GM18519 (cell line): ENCODE measurements at regions not wholly inside any gene's neighbourhood (a gene's known extent, or its start where the extent isn't known, plus 50 kb on each side); places are given as distances from the start of the nearest gene placed in this dataset.
A peak's percentile ranks its signal among the peaks of the same experiment; 100 is the strongest.

Experiments used
- ATAC-seq: cut with Tn5 transposase; IDR thresholded peaks from one replicate; pipeline ENCODE4 v1.9.1; 2021; ENCODE audit warnings: mild to moderate bottlenecking, moderate library complexity; ENCODE audit not compliant: unreplicated experiment, low FRiP score

DNA sequence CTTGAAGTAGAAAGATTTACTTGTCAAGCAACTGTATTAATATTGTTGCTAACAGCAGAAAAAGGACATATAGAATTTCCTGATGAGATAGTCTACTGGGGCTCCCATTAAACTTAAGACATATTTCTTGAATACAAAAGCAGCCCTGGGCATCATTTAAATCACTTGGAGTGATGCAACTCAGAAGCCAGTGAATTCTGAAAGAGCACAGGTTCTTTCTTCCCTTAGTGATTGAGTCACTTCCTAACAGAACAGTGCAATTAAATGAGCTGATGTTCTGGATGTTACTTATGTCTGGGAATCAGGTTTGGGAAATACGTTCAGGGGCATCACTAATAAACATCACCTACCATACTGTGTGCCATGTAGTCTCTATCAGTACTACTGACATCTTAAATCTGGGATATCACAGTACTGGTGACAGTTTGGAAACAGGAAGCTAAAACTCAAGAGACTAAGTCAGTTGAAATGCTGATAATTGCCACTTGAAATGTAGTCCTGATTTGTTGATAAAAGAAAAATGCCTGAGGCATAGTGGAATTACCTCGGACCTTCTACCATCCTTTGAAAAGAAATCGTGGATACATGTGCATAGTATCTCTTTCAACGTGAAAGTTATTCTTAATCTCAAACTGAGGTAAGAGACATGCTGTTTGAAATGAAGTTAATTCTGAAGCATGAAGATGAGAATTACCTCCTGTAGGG, 249.2 kb upstream of the GPRIN3 start:
- no peak for ATAC-seq

DNA sequence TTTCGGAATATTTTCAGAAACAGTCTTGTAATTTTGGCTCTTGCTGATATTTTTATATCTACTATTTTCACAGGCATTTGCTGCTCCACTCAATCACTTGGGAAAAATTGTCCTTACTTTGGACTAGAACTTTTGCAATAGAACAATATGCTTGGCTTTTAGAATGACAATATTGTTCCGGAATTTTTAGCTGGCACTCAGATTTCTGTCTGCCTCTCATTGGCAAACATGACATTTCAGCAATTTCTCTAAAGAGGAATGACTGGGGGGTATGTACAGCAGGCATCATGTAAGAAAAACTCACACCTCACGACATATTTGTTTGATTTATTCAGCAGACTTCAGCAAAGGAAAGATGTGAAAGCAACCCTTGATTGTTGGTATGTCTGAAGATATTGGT, 243.6 kb upstream of the GPRIN3 start:
- no peak for ATAC-seq

- ATAC-seq: no peak
Observed at GRCh38 chr4:89549907-89550306, 242.3 kb upstream of the GPRIN3 start.

DNA sequence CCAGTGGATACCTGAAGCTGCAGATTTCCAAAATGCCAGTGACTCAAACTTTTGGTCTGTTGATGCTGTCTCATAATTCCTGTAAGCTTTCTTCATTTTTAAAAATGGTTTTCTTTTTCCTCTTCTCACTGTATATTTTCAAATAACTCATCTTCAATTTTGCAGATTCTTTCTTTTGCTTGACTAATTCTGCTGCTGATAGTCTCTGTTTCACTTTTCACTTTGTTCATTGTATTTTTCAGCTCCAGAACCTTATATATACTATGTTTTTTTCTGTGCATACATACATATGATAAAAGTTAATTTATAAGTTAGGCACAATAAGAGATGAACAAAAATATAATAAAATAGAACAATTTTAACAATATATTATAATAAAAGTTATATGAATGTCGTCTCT, 237.7 kb upstream of the GPRIN3 start:
- no peak for ATAC-seq

- ATAC-seq: no peak
Observed at GRCh38 chr4:89541998-89542397, 234.4 kb upstream of the GPRIN3 start.

DNA sequence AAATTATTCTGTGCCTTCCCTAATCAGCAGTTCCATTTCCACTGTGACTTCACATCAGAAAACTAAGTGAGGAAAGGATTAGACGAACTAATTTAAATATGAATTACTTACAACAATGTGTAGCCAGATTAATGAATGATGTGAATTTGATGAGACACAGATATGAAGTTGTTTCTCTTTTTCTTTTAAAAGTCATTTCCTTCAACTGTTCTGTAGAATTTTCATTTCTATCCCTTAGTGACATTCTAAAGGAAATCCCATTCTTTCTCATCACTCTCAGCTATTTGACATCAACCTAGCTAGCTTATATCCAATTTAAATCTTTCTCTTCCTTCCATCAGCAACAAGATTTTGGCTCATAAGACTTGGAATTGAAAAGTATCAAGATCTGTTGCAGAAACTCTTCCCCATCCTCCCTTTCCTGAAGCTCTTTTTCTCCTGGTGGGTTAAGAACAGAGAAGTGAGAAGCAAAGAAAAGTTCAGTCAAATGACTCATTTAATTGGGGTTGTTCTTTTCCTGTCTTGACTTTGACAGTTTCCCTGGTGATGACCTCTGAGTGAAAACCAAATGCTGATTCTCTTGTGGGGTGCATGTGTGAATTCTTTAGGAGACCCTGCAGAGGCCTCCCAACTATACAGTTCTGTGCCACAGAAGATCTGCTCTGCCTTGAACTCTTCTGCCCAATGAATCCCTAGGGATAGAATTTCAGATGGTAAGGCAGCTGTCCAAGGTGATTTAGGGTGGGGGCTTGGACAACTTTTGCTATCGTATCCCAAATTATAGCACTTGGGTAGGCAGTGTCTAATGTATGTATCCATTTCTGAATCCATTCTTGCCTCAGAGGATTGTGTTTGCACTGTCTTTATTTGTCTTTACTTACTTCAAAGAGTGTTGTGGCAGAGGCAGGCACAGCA, 232.5 kb upstream of the GPRIN3 start:
- no peak for ATAC-seq

DNA sequence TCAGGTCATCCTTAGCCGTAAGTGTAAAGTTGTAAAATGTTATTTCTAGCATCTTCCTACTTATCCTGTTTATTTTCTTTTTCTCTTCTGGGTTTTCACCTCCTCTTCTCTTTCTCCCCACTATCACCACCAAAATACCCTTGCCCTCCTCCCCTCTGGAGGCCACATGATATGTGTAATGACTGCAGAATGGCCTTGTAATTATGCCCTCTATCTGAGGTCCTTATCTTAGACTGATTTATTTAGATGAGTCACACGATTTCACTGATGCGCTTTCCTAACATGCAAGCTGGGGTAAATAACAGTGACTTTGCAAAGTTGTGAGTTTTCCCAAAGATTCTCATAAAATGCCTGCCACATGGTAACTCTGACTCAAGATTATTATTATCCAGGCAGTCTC, 231.8 kb upstream of the GPRIN3 start:
- no peak for ATAC-seq

- no peak for ATAC-seq
Observed at GRCh38 chr4:89538886-89539285, 231.3 kb upstream of the GPRIN3 start.

DNA sequence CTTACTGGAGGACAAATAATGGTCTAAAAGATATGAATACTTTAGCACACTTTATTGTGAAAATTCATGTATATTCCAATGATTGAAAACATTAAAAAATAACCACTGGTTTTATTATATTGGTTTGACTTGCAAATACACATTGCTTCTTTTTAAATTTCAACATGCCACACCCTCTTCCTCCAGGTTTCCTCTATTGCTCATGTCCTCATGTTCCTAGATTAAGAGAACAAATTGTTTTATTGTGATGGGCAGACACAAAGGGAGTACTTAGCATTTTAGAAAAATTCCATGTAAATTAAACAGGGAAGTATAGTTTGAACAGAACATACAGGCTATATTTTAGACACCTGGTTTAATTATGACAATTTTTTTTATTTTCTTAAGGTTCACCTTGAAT, 230.6 kb upstream of the GPRIN3 start:
- ATAC-seq: no peak

- no peak for ATAC-seq
Observed at GRCh38 chr4:89537281-89537680, 229.7 kb upstream of the GPRIN3 start.

GRCh38 chr4:89535251-89535650, 227.7 kb upstream of the GPRIN3 start:
- ATAC-seq: no peak

DNA sequence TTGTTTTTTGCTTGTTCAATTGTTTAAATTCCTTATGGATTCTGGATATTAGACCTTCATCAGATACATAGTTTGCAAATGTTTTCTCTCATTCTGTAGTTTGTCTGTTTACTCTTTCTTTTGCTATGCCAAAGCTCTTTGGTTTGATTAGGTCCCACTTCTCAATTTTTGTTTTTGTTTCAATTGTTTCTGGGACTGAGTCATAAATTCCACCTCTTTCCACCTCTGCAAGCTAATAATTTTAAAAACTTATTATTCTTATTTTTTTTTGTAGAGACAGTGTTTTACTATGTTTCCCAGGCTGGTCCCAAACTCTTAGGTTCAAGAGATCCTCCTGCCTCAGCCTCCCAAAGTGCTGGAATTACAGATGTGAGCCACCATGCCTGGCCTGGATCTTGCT, 226.8 kb upstream of the GPRIN3 start:
- ATAC-seq: no peak

- ATAC-seq: no peak
Observed at GRCh38 chr4:89531932-89532640, 224.5 kb upstream of the GPRIN3 start.

DNA sequence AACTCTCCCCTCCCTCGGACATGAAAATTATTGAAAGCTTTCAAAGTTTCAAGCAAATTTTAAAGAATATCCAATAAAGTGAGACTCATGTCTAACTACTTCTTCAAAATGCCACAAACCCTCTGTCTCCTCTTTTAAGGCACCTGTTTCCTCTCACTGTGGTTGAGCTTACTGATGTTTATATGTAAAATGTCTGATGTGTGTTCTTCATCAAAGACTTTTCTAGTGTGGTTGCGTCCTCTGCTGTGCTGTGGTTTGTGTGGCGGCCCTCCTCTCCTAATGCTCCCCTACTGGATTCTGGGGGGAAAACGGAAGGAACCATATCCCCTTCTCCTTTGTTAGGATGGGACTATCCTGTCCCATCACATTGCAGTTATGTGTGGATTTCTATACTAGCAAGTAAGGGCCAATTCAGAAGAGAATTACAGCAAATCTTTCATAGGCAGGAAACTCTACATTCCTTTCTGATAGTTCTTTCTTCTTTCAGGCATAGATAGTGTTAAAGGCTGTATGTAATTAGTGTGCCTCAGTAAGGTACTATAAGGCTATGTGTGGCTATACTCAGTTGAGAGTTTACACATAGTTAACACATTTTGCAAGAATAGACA, 221.0 kb upstream of the GPRIN3 start:
- ATAC-seq: no peak

DNA sequence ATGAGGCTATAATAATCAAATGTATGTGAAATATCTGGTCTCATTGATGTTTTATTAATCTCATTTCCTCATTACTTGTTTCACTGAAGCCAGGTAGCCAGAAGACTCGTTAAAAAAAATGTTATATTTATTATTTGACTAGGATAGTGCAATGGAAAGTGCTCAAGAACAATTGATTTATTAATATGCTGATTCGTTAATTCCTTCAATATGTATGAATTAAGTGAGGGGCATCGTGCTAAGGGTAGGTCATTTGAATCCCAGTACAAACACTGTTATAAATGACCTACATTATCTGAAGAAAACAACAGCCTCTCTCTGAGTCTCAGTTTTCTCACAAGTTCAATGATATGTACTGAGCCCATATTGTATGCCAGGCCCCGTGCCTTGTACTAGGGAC, 214.2 kb upstream of the GPRIN3 start:
- ATAC-seq: no peak

GRCh38 chr4:89519771-89520320, 212.2 kb upstream of the GPRIN3 start:
- no peak for ATAC-seq

GRCh38 chr4:89518259-89518658, 210.7 kb upstream of the GPRIN3 start:
- no peak for ATAC-seq

DNA sequence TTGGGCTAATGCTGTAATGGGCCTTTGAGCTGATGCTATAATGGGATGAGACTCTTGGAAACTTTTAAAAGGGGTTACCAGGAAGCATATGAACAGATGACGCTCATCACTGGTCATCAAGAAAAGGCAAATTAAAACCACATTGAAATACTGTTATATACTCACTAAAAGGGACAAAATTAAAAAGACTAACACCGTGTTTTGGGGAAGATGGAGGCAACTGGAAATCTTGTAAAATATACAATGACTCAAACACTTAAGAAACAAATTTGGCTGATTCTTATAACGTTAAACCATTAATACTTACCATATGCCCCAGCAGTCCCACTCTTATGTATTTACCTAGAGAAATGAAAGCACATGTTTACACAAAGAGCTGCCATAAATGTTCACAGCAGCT, 207.2 kb upstream of the GPRIN3 start:
- ATAC-seq: no peak

DNA sequence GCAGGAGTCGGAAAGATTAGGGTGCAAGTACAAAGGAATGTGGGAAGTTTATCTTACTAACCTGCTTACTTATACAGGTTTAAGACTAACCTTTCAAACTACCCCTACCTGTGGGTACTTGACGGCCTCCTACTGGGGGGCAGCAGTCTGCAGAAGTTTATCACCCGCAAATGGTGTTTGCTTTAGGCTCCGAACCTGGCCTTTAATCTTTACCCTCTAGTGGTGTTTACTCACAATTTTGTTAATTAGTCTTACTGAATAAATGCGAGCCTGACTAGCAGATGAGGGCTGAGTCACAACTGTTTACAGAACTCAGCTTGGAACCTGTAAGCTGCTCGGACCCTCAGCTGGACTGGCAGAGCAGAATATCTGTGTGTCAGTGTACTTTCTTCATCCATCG, 204.2 kb upstream of the GPRIN3 start:
- ATAC-seq: no peak

- peak; percentile 100 for ATAC-seq
Observed at GRCh38 chr4:89509708-89510281, 202.2 kb upstream of the GPRIN3 start.
